GM23338 (cell line): ENCODE measurements at regions not wholly inside any gene's neighbourhood (a gene's known extent, or its start where the extent isn't known, plus 50 kb on each side); places are given as distances from the start of the nearest gene placed in this dataset.

ENCODE experiments used
- ATAC-seq: fragments of 200-7000 bp; cut with Tn5 transposase; 3 replicates; pipeline ENCODE4 v1.9.1; 2020
- DNase-seq: peaks from one replicate; pipeline ENCODE4 v3.0.0-alpha.2; 2015; ENCODE audit warnings: low spot score
- H2AFZ ChIP-seq: fragments of 200-600 bp; sonication (generic); 2 replicates; pipeline ENCODE4 v1.8.0; 2016; ENCODE audit warnings: antibody characterized with exemption, mild to moderate bottlenecking, moderate library complexity
- H3F3A ChIP-seq: fragments of 200-600 bp; sonication (generic); replicated peaks from 2 replicates; pipeline ENCODE4 v1.8.0; 2017; ENCODE audit warnings: antibody characterized with exemption, mixed run types, low read depth
- H3K27ac ChIP-seq: fragments of 200-600 bp; sonication (generic); 2 replicates; pipeline ENCODE4 v1.6.1; 2016; ENCODE audit warnings: low read depth
- H3K27me3 ChIP-seq: fragments of 200-600 bp; sonication (generic); 2 replicates; pipeline ENCODE4 v1.8.0; 2016; ENCODE audit warnings: mild to moderate bottlenecking, mixed run types, moderate library complexity; ENCODE audit not compliant: insufficient read depth
- H3K36me3 ChIP-seq: fragments of 200-600 bp; sonication (generic); 2 replicates; pipeline ENCODE4 v1.8.0; 2016; ENCODE audit warnings: mild to moderate bottlenecking; ENCODE audit not compliant: insufficient read depth
- H3K4me1 ChIP-seq: fragments of 200-600 bp; sonication (generic); 2 replicates; pipeline ENCODE4 v1.8.0; 2016; ENCODE audit warnings: mild to moderate bottlenecking, moderate library complexity; ENCODE audit not compliant: insufficient read depth
- H3K4me2 ChIP-seq: fragments of 200-600 bp; sonication (generic); 2 replicates; pipeline ENCODE4 v1.7.1; 2017; ENCODE audit warnings: mixed run types
- H3K4me3 ChIP-seq: fragments of 200-600 bp; sonication (generic); 2 replicates; pipeline ENCODE4 v1.6.1; 2016; ENCODE audit warnings: mixed run types
- H3K79me2 ChIP-seq: fragments of 200-600 bp; sonication (generic); replicated peaks from 2 replicates; pipeline ENCODE4 v1.8.0; 2017; ENCODE audit warnings: mild to moderate bottlenecking; ENCODE audit not compliant: insufficient read depth
- H3K9me2 ChIP-seq: fragments of 200-600 bp; sonication (generic); 2 replicates; pipeline ENCODE4 v1.8.0; 2017; ENCODE audit not compliant: insufficient read depth
- H4K20me1 ChIP-seq: fragments of 200-600 bp; sonication (generic); replicated peaks from 2 replicates; pipeline ENCODE4 v1.8.0; 2017; ENCODE audit warnings: mild to moderate bottlenecking; ENCODE audit not compliant: insufficient read depth
- H3K27ac Mint-ChIP-seq: 2 replicates; pipeline ENCODE4 v1.8.0; 2020; ENCODE audit warnings: inconsistent platforms, mild to moderate bottlenecking, moderate library complexity, mixed read lengths
- H3K27me3 Mint-ChIP-seq: 3 replicates; pipeline ENCODE4 v1.8.0; 2022; ENCODE audit warnings: low read depth, mild to moderate bottlenecking, moderate library complexity, mixed read lengths, inconsistent platforms; ENCODE audit not compliant: insufficient read depth, poor library complexity
- H3K36me3 Mint-ChIP-seq: 3 replicates; pipeline ENCODE4 v1.8.0; 2021; ENCODE audit warnings: low read depth, mild to moderate bottlenecking, inconsistent platforms, moderate library complexity, mixed read lengths
- H3K4me1 Mint-ChIP-seq: 3 replicates; pipeline ENCODE4 v1.8.0; 2020; ENCODE audit warnings: mild to moderate bottlenecking, inconsistent platforms, mixed read lengths
- H3K4me3 Mint-ChIP-seq: 3 replicates; pipeline ENCODE4 v1.8.0; 2021; ENCODE audit warnings: moderate library complexity, mild to moderate bottlenecking, inconsistent platforms, mixed read lengths
- H3K9me3 Mint-ChIP-seq: 3 replicates; pipeline ENCODE4 v1.8.0; 2020; ENCODE audit warnings: moderate library complexity, mild to moderate bottlenecking, inconsistent platforms, mixed read lengths
- CREB1 ChIP-seq: fragments of 250-450 bp; sonication (Bioruptor Pico); IDR thresholded peaks from 2 replicates; pipeline ENCODE4 v1.5.0; 2020; ENCODE audit warnings: low read depth, mild to moderate bottlenecking, moderate library complexity
- EZH2 ChIP-seq: fragments of 200-600 bp; sonication (generic); IDR thresholded peaks from one replicate; pipeline ENCODE4 v1.8.0; 2017; ENCODE audit warnings: antibody characterized with exemption, mild to moderate bottlenecking, low read depth; ENCODE audit not compliant: unreplicated experiment
- EZH2phosphoT487 ChIP-seq: fragments of 200-600 bp; sonication (generic); IDR thresholded peaks from one replicate; pipeline ENCODE4 v1.8.1; 2018; ENCODE audit warnings: antibody characterized with exemption; ENCODE audit not compliant: unreplicated experiment
- JUNB ChIP-seq: IDR thresholded peaks from one replicate; pipeline ENCODE4 v1.6.1; 2016; ENCODE audit warnings: antibody characterized with exemption; ENCODE audit not compliant: unreplicated experiment
- NANOG ChIP-seq: IDR thresholded peaks from 2 replicates; pipeline ENCODE4 v1.6.1; 2016; ENCODE audit warnings: antibody characterized with exemption, borderline replicate concordance
- POLR2AphosphoS5 ChIP-seq: IDR thresholded peaks from 2 replicates; pipeline ENCODE4 v1.6.1; 2016; ENCODE audit warnings: antibody characterized with exemption, low read depth
- STAT1 ChIP-seq: IDR thresholded peaks from one replicate; pipeline ENCODE4 v1.6.1; 2016; ENCODE audit warnings: antibody characterized with exemption; ENCODE audit not compliant: unreplicated experiment
- ZNF114 ChIP-seq: fragments of 250-450 bp; sonication (Bioruptor Pico); IDR thresholded peaks from 2 replicates; pipeline ENCODE4 v1.5.0; 2020; ENCODE audit warnings: mild to moderate bottlenecking, moderate library complexity
- ZNF331 ChIP-seq: fragments of 250-450 bp; sonication (Bioruptor Pico); IDR thresholded peaks from 2 replicates; pipeline ENCODE4 v1.5.0; 2020; ENCODE audit warnings: low read depth, mild to moderate bottlenecking, moderate library complexity
- TF ChIP-seq, protein P1 (sequence below): fragments of 250-450 bp; sonication (Bioruptor Pico); IDR thresholded peaks from 2 replicates; pipeline ENCODE4 v1.5.0; 2020; ENCODE audit warnings: mild to moderate bottlenecking, moderate library complexity
- TF ChIP-seq, protein P2 (sequence below), 2 experiments: fragments of 200-600 bp in 1 of 2; sonication (generic) in 1 of 2; conservative IDR thresholded peaks; 2 replicates each; pipeline versions ENCODE4 v1.5.1 to v1.6.1; 2016 to 2017; ENCODE audit warnings: antibody characterized with exemption in 2 of 2, low read depth in 2 of 2, mild to moderate bottlenecking in 2 of 2, moderate library complexity in 1 of 2
- TF ChIP-seq, protein P3 (sequence below): IDR thresholded peaks from one replicate; pipeline ENCODE4 v1.6.1; 2018; ENCODE audit warnings: antibody characterized with exemption; ENCODE audit not compliant: unreplicated experiment
- TF ChIP-seq, protein P4 (sequence below): IDR thresholded peaks from 2 replicates; pipeline ENCODE4 v1.6.1; 2016; ENCODE audit warnings: antibody characterized with exemption

DNA sequence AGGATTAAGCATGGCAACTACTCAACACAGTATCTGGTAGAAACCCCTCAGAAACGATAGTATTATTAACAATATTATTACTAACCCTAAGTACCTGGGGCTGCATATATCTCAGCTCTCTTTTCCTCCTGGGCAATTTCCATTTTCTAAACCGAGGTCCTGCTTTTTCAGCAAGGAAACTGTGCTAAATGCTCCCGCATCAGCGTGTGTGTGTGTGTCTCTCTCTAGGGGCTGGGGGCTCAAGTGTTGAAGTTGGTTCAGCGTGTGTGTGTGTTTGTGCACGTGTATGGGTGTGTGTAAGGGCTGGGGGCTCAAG is 169.3 kb upstream of the MAF start:
- DNase-seq (no peak), ATAC-seq (no peak)
- H3K4me3 Mint-ChIP-seq: peak overlapping the region; percentile 83
- Histone ChIP-seq H3K4me3 (peak overlapping the region; percentile 63), H3K4me1 (peaks cover 8% of the 10 kb centered on the region), H3K4me2 (peak overlapping the region; percentile 78), H2AFZ (no peak overlapping the region), H4K20me1 (no peaks in the 10 kb centered on the region), H3F3A (0 out of 2 replicates have a peak, but pooled peaks cover 2% of the 10 kb centered on the region), H3K9me2 (no peaks in the 10 kb centered on the region), H3K27me3 (no peaks in the 10 kb centered on the region), H3K27ac (no peak overlapping the region), H3K36me3 (no peaks in the 10 kb centered on the region), H3K79me2 (no peaks in the 10 kb centered on the region)
- H3K9me3 Mint-ChIP-seq: no peaks in the 10 kb centered on the region
- peak overlapping the region; percentile 74; the same call in 1 of the 2 replicates for H3K27ac Mint-ChIP-seq
- TF ChIP-seq CREB1 (CRISPR knock-in tag): no peak
- TF ChIP-seq EZH2phosphoT487: no peak
- no peak for TF ChIP-seq POLR2AphosphoS5
- TF ChIP-seq STAT1: no peak
- TF ChIP-seq, protein P1, sequence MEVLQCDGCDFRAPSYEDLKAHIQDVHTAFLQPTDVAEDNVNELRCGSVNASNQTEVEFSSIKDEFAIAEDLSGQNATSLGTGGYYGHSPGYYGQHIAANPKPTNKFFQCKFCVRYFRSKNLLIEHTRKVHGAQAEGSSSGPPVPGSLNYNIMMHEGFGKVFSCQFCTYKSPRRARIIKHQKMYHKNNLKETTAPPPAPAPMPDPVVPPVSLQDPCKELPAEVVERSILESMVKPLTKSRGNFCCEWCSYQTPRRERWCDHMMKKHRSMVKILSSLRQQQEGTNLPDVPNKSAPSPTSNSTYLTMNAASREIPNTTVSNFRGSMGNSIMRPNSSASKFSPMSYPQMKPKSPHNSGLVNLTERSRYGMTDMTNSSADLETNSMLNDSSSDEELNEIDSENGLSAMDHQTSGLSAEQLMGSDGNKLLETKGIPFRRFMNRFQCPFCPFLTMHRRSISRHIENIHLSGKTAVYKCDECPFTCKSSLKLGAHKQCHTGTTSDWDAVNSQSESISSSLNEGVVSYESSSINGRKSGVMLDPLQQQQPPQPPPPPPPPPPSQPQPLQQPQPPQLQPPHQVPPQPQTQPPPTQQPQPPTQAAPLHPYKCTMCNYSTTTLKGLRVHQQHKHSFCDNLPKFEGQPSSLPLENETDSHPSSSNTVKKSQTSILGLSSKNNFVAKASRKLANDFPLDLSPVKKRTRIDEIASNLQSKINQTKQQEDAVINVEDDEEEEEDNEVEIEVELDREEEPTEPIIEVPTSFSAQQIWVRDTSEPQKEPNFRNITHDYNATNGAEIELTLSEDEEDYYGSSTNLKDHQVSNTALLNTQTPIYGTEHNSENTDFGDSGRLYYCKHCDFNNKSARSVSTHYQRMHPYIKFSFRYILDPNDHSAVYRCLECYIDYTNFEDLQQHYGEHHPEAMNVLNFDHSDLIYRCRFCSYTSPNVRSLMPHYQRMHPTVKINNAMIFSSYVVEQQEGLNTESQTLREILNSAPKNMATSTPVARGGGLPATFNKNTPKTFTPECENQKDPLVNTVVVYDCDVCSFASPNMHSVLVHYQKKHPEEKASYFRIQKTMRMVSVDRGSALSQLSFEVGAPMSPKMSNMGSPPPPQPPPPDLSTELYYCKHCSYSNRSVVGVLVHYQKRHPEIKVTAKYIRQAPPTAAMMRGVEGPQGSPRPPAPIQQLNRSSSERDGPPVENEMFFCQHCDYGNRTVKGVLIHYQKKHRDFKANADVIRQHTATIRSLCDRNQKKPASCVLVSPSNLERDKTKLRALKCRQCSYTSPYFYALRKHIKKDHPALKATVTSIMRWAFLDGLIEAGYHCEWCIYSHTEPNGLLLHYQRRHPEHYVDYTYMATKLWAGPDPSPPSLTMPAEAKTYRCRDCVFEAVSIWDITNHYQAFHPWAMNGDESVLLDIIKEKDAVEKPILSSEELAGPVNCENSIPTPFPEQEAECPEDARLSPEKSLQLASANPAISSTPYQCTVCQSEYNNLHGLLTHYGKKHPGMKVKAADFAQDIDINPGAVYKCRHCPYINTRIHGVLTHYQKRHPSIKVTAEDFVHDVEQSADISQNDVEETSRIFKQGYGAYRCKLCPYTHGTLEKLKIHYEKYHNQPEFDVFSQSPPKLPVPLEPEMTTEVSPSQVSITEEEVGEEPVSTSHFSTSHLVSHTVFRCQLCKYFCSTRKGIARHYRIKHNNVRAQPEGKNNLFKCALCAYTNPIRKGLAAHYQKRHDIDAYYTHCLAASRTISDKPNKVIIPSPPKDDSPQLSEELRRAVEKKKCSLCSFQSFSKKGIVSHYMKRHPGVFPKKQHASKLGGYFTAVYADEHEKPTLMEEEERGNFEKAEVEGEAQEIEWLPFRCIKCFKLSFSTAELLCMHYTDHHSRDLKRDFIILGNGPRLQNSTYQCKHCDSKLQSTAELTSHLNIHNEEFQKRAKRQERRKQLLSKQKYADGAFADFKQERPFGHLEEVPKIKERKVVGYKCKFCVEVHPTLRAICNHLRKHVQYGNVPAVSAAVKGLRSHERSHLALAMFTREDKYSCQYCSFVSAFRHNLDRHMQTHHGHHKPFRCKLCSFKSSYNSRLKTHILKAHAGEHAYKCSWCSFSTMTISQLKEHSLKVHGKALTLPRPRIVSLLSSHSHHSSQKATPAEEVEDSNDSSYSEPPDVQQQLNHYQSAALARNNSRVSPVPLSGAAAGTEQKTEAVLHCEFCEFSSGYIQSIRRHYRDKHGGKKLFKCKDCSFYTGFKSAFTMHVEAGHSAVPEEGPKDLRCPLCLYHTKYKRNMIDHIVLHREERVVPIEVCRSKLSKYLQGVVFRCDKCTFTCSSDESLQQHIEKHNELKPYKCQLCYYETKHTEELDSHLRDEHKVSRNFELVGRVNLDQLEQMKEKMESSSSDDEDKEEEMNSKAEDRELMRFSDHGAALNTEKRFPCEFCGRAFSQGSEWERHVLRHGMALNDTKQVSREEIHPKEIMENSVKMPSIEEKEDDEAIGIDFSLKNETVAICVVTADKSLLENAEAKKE (CRISPR knock-in tag): no peak
- no peak for TF ChIP-seq NANOG
- TF ChIP-seq EZH2: no peak
- TF ChIP-seq, protein P2, sequence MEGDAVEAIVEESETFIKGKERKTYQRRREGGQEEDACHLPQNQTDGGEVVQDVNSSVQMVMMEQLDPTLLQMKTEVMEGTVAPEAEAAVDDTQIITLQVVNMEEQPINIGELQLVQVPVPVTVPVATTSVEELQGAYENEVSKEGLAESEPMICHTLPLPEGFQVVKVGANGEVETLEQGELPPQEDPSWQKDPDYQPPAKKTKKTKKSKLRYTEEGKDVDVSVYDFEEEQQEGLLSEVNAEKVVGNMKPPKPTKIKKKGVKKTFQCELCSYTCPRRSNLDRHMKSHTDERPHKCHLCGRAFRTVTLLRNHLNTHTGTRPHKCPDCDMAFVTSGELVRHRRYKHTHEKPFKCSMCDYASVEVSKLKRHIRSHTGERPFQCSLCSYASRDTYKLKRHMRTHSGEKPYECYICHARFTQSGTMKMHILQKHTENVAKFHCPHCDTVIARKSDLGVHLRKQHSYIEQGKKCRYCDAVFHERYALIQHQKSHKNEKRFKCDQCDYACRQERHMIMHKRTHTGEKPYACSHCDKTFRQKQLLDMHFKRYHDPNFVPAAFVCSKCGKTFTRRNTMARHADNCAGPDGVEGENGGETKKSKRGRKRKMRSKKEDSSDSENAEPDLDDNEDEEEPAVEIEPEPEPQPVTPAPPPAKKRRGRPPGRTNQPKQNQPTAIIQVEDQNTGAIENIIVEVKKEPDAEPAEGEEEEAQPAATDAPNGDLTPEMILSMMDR (conservative IDR thresholded peaks at IDR 0.05; ENCODE audit: low read depth in 2 of 2): no peak
- TF ChIP-seq, protein P3, sequence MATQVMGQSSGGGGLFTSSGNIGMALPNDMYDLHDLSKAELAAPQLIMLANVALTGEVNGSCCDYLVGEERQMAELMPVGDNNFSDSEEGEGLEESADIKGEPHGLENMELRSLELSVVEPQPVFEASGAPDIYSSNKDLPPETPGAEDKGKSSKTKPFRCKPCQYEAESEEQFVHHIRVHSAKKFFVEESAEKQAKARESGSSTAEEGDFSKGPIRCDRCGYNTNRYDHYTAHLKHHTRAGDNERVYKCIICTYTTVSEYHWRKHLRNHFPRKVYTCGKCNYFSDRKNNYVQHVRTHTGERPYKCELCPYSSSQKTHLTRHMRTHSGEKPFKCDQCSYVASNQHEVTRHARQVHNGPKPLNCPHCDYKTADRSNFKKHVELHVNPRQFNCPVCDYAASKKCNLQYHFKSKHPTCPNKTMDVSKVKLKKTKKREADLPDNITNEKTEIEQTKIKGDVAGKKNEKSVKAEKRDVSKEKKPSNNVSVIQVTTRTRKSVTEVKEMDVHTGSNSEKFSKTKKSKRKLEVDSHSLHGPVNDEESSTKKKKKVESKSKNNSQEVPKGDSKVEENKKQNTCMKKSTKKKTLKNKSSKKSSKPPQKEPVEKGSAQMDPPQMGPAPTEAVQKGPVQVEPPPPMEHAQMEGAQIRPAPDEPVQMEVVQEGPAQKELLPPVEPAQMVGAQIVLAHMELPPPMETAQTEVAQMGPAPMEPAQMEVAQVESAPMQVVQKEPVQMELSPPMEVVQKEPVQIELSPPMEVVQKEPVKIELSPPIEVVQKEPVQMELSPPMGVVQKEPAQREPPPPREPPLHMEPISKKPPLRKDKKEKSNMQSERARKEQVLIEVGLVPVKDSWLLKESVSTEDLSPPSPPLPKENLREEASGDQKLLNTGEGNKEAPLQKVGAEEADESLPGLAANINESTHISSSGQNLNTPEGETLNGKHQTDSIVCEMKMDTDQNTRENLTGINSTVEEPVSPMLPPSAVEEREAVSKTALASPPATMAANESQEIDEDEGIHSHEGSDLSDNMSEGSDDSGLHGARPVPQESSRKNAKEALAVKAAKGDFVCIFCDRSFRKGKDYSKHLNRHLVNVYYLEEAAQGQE: no peak
- no peak for TF ChIP-seq ZNF114 (CRISPR knock-in tag)
- TF ChIP-seq, protein P4, sequence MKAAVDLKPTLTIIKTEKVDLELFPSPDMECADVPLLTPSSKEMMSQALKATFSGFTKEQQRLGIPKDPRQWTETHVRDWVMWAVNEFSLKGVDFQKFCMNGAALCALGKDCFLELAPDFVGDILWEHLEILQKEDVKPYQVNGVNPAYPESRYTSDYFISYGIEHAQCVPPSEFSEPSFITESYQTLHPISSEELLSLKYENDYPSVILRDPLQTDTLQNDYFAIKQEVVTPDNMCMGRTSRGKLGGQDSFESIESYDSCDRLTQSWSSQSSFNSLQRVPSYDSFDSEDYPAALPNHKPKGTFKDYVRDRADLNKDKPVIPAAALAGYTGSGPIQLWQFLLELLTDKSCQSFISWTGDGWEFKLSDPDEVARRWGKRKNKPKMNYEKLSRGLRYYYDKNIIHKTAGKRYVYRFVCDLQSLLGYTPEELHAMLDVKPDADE: no peak
- no peak for TF ChIP-seq ZNF331
- TF ChIP-seq JUNB: no peak
- no peaks in the 10 kb centered on the region for H3K36me3 Mint-ChIP-seq
- no peaks in the 10 kb centered on the region for H3K27me3 Mint-ChIP-seq
- H3K4me1 Mint-ChIP-seq: peaks cover 9% of the 10 kb centered on the region; the same call in 2 of the 3 replicates
